SIG-M5 treated with dmso at 0.1 percent for 504 hours (cell line): ENCODE measurements at regions not wholly inside any gene's neighbourhood (a gene's known extent, or its start where the extent isn't known, plus 50 kb on each side); places are given as distances from the start of the nearest gene placed in this dataset.
"Not testable (repeated sequence)": the region's sequence is repeated elsewhere in the genome, so short reads cannot be mapped to it uniquely, and the experiment has no call there.

ENCODE experiments used
- DNase-seq: peaks from one replicate; lab custom pipeline; 2025; ENCODE audit not compliant: unreplicated experiment; lab: John Stamatoyannopoulos, UW

DNA sequence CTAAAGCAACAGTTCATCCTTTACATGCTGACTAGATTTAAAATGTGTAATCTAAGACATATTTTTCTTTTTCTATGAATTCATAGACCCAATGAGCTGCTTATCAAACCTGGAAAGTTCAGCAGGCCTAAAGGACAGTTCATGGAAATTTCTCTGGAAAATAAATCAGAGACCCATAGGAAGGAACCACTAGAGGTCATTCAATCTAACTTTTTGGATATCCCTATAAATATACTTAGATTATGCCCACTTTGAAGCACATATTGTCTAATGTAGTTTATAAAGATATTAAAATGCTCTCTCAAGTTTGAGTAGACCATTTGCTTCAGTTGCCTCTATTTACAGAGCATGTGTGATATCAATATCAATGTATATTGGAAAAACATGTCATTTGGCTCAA lies 473.0 kb downstream of the FAT4 start:
- no peak for DNase-seq

- peak; percentile 40 for DNase-seq
Measured at GRCh38 chr4:125789023-125789422, 474.3 kb downstream of the FAT4 start.

- DNase-seq, result no peak
Measured at GRCh38 chr4:125791896-125792295, 477.1 kb downstream of the FAT4 start.

GRCh38 chr4:125794989-125795388 lies 480.2 kb downstream of the FAT4 start:
- DNase-seq, result no peak

DNA sequence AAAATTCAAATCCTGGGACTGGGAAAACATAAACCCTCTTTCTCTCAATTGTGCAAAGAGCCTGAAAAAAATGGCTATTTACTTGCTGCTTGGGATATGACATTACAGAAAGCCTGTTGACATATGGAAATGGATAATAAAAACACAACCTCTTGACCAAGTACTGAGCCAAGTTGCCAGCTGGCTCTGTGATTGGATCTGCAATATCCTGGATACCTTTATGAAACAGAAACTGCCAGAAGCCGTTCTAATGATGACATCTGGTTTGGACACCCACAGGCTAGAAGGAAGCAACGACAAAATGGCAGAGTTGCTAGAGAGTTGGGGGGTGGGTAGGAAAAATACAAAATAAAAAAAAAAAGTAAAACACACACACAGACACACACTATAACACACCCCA lies 481.4 kb downstream of the FAT4 start:
- no peak for DNase-seq

- DNase-seq, result not testable (repeated sequence)
Measured at GRCh38 chr4:125797621-125798020, 482.9 kb downstream of the FAT4 start.

DNA sequence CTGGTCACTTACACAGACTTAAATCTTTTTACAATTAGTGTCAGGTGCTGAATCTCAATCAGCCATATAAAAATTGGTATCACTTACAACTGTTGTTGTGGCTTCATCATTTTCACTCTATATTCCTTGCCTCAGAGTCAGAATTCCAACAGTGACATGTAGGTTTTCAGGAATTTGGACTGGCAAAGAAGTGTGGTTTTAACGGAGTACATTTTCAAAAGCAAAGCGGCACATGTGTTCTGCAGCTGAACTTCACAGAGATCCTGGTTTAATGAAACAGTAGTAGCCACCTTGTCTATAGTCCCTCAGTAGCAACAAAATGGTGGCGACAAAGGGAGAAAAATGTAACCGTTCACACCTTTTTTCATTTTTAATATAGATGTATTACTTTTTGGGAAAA lies 486.6 kb downstream of the FAT4 start:
- DNase-seq, result no peak

DNA sequence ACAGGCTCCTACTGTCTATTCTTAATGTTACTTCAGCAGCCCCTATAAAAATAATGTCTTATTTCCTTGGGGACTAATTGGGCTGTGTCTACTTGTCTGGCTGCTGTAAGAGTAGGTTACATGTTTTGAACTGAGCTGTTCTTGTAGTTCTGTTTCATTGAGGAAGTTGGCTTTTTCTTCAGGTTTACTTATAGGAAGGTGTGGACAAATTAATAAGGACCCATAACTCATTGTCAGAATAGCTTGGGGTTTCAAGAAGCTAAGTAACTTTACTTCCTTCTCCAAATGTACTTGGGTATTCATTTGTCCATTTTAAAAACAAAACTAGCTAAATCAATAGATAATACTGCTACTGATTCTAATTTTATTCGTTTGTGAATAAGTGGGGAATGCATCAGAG lies 487.2 kb downstream of the FAT4 start:
- no peak for DNase-seq

DNA sequence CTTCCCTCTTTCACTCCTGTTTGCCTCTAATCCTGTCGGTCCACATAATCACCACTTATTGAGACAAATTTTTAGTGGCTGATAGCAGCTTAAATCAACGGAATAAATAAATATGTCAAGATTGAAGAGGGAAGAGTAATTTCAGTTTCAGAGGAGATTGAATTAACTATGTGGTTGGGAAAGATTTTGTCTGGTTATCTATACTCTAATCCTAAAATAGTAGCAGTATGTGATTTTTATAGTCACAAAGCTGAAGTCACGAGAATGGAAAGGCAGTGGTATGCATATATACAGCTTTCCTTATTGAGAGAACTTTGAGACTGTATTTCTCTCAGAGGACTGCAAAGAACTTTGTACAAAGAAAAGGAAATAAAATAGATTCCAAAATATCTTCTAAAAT lies 493.3 kb downstream of the FAT4 start:
- DNase-seq, result no peak

GRCh38 chr4:125808570-125808969 lies 493.8 kb downstream of the FAT4 start:
- DNase-seq, result no peak

DNA sequence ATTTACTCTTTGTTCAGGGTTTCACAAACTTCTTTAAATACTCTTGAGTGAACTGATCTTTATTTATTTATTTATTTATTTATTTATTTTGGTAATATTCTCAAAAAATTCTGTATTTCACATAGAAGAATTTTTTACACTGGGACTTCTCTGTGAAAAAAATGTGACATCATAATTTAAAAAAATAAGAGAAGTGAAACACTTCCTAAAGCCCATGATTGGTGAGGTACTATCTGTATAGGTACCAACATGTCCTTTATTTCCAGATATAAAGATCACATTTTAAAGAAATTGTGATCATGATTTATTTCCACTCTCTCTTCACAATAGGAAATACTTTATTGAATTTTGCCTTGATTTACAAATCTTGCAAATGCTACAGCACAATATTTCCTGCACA lies 497.1 kb downstream of the FAT4 start:
- no peak for DNase-seq

GRCh38 chr4:125826801-125827695 lies 512.3 kb downstream of the FAT4 start:
- no peak for DNase-seq

GRCh38 chr4:125827696-125828052 lies 512.9 kb downstream of the FAT4 start:
- no peak for DNase-seq

GRCh38 chr4:125828346-125828745 lies 513.6 kb downstream of the FAT4 start:
- DNase-seq, result no peak

GRCh38 chr4:125832161-125832560 lies 517.4 kb downstream of the FAT4 start:
- no peak for DNase-seq

- peak; percentile 10 for DNase-seq
Measured at GRCh38 chr4:125836597-125837195, 521.9 kb downstream of the FAT4 start.

DNA sequence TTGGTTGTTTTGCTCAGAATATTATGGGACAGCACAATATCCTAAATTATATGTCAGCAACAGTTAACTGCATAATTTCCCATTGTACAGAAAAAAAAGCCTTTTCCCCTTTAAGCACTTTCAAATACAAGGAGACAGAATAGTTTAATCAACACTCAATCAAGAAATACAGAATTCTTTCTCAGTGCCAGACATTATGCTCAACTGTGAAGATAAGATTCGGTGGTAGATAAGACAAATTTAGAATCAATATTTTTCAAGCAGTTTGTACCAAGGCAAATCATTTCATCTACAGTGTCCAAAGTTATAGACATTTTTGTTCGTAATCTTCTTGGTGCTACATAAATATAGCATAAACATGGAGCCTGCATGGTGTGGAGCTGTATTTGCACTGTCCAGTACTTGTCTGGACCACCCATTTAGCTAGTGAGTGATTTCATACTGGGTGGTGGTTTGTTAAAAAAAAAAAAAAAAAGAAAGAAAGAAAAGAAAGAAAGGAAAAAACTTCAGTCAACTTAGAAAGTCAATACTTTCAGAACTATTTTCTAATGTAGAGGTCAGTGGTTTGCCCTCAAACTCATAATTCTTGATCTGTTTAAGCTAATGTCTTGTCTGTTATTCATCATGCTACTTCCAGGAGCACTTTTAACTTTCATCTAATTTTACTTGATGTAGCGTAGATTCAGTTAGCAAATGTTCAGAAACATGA lies 522.9 kb downstream of the FAT4 start:
- DNase-seq, result no peak

DNA sequence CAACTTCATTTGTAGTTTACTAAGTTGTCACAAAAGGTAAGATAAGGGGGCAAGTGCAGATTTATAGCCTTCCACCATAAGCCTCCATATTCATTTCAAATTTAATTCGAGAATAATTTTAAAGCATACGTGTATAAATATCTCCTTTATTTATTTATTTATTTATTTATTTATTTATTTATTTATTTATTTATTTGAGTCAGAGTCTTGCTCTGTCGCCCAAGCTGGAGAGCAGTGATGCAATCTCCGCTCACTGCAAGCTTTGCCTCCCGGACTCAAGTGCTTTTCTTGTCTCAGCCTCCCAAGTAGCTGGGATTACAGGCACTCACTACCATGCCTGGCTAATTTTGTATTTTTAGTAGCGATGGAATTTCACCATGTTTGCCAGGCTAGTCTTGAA lies 523.4 kb downstream of the FAT4 start:
- no peak for DNase-seq

DNA sequence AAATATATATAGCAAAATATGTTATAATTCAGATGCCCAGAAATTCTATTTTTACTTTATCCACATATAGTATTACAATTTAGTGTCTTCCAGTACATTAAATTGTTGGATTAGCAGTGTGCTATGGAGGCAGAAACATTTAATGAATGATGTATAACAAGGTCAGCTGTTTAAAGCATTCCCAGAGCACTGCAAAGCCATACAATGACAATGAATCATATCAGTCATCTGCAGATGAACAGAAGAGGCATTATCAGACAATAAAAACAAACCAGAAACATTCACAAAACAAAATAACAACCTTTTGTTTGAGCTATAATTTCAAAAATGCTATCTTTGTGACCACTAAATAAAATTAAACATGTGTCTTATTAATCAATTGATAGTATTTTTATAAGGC lies 524.2 kb downstream of the FAT4 start:
- DNase-seq, result no peak

GRCh38 chr4:125843947-125844346 lies 529.2 kb downstream of the FAT4 start:
- no peak for DNase-seq

DNA sequence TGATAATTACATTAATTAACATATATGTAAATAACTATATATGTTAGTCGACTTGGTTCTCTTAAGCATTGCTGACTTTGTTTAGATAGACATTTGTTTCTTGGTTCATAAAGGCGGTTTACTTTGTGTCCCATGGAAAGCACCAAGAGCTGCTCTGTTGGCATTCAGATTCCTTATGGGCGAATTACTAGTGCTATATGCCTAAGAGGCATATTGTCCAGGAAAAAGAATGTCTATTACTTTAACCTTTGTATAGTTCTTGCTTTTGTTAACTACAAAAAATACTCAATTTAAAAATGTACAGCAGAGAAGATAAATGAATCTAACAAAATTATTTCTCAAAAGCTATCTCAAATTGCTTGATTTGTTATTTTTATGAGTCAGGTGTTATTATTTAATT lies 532.8 kb downstream of the FAT4 start:
- no peak for DNase-seq

DNA sequence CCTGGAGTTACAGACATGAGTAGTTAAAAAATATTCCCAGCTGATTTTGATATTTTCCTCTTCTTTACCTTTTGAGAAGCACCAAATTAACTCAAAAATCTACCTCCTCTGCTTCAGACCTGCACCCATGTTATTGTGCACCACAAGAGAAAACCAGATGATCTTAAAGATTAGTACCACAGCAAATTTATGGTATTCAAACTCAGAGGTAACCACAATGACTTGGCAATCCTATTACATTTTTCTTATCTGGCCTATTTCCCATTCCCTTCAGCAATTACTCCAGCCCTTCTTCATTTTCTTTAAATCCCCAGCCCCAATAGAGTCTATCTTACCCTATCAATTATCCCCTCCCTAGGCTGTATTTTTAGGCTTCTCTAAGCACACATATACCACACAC lies 535.1 kb downstream of the FAT4 start:
- no peak for DNase-seq
